AG09309 (cell line): ENCODE measurements at regions not wholly inside any gene's neighbourhood (a gene's known extent, or its start where the extent isn't known, plus 50 kb on each side); places are given as distances from the start of the nearest gene placed in this dataset.

ENCODE experiments used
- DNase-seq: peaks from one replicate; pipeline ENCODE4 v3.0.0-alpha.2; 2010; ENCODE audit warnings: low read depth
- H3K4me3 ChIP-seq: 2 replicates; pipeline ENCODE4 v1.5.1; 2011; ENCODE audit warnings: mild to moderate bottlenecking, low read depth, low read length, moderate library complexity; ENCODE audit not compliant: control insufficient read depth
- TF ChIP-seq, protein P1 (sequence below): IDR thresholded peaks from 2 replicates; pipeline ENCODE4 v1.5.1; 2011; ENCODE audit warnings: mild to moderate bottlenecking, low read depth, low read length, inconsistent platforms; ENCODE audit not compliant: insufficient read depth, control insufficient read depth; ENCODE audit errors: missing control alignments

DNA sequence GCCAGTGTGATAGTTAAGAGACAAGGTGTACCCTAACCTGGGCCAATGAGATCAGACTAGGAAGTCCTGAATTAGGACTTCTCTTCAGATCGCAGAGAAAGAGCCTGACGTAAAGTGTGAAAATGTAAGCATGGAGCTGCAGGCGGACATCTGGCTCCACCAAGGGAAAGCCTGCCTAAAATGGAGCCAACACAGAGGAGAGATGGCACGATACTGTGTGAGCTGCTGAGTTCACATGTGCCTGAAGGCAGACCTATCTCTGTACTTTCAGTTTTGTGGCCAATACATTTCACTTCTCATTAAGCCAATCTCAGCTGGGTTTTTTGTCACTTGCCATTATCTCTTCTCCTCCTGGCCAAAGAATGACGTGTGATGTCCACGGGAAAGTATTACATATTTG is 210.5 kb downstream of the ELAVL2 start:
- TF ChIP-seq, protein P1, sequence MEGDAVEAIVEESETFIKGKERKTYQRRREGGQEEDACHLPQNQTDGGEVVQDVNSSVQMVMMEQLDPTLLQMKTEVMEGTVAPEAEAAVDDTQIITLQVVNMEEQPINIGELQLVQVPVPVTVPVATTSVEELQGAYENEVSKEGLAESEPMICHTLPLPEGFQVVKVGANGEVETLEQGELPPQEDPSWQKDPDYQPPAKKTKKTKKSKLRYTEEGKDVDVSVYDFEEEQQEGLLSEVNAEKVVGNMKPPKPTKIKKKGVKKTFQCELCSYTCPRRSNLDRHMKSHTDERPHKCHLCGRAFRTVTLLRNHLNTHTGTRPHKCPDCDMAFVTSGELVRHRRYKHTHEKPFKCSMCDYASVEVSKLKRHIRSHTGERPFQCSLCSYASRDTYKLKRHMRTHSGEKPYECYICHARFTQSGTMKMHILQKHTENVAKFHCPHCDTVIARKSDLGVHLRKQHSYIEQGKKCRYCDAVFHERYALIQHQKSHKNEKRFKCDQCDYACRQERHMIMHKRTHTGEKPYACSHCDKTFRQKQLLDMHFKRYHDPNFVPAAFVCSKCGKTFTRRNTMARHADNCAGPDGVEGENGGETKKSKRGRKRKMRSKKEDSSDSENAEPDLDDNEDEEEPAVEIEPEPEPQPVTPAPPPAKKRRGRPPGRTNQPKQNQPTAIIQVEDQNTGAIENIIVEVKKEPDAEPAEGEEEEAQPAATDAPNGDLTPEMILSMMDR = no peak
- no peak for DNase-seq
- no peak overlapping the region for H3K4me3 ChIP-seq

DNA sequence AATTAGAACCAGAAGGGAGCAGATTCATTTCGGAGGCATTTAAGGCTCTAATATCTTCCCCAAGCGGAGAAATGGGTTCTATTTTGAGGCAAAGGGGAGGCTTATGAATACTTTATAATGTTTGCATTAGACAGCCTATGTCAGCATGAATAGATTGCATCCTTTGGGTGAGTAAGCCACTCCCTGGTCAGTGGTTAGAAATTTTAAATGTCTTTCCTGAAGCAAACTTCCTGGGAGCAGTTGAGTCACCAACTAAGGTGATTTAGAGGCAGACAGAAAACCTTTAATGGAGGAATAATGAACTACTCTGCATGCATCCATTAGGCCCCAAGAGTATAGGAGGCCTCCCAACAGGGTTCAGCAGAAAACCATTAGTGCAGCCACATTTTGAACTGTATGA is 204.9 kb downstream of the ELAVL2 start:
- no peak overlapping the region for H3K4me3 ChIP-seq
- TF ChIP-seq, protein P1 = no peak
- no peak for DNase-seq

DNA sequence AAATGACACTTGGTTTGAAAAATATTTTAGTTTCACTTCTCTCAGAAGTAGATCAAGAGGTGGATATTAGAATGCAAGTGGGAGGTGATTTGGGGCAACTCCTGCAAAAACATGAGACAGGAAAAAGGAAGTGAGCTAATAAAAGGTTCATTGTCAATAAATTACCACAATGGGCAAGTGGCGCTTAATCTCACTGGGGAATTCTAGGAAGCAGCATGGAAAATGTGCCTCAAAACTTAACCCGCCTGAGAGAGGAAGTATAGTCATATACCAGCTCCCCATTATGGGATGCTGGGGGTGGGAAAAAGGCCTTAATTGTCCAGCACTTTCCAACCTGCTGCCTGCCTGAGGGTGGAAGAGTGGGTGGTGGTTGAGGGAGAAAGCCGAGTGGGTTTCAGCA is 204.1 kb downstream of the ELAVL2 start:
- H3K4me3 ChIP-seq = no peak overlapping the region
- no peak for DNase-seq
- TF ChIP-seq, protein P1 = no peak

GRCh38 chr9:23622396-23622795 is 203.6 kb downstream of the ELAVL2 start:
- TF ChIP-seq, protein P1 = no peak
- no peak for DNase-seq
- H3K4me3 ChIP-seq = no peak overlapping the region

DNA sequence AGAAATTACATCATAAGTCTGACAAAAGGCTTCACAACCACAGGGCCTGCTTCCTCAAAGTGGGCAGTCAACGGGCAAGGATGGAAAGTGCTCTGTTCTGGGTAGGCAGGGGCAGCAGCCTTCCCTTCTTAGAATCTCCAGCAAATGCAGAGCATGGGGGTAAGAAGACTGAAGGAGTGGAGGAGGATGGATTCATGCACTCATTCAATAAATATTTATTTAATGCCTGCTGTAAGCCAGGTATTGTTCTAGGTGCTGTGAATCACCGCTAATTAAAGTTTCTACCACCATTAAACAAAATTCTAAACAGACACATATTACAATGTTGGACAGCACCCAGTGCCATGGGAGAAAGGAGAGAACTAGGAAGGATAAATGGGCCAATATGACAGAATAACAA is 195.6 kb downstream of the ELAVL2 start:
- no peak overlapping the region for H3K4me3 ChIP-seq
- TF ChIP-seq, protein P1 = no peak
- no peak for DNase-seq

- DNase-seq = no peak
- TF ChIP-seq, protein P1 = no peak
Observed at GRCh38 chr9:23635276-23635675, 190.8 kb downstream of the ELAVL2 start.

DNA sequence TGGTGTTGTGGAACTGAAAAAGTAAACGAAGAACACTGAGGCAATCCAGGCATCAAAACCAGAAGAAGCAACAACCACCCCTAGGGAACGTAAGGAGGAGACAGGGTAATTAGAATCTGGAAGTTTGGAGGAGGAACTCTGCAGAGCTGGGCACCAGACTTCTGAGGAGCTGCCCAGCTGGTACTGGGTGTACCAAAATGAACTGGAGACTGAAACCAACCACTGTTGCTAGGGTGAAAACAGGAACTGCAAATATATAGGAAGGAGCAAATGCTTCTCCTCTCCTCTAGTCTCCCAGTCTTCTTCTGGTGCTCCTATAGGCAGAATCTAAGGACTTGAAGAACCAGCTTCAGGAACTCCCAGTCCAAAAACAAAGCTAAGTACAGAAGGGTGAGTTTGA is 189.8 kb downstream of the ELAVL2 start:
- TF ChIP-seq, protein P1 = no peak
- no peak for DNase-seq
- H3K4me3 ChIP-seq = no peak overlapping the region

More at GRCh38 chr9:23635276-23635675, 190.8 kb downstream of the ELAVL2 start:
- H3K4me3 ChIP-seq = no peak overlapping the region
